Suppressor macrophage treated with lipopolysaccharide for 4 hours (primary cell): ENCODE measurements at regions not wholly inside any gene's neighbourhood (a gene's known extent, or its start where the extent isn't known, plus 50 kb on each side); places are given as distances from the start of the nearest gene placed in this dataset.
"Not testable (repeated sequence)": the region's sequence is repeated elsewhere in the genome, so short reads cannot be mapped to it uniquely, and the experiment has no call there.

Experiments
- DNase-seq: peaks from one replicate; pipeline ENCODE4 v3.0.0-alpha.2; 2020

GRCh38 chr13:90884066-90884465 lies 463.4 kb upstream of the MIR17HG start:
- DNase-seq = no peak

- DNase-seq = no peak
These were observed 457.3 kb upstream of the MIR17HG start for GRCh38 chr13:90889906-90890834.

GRCh38 chr13:90891329-90891728 lies 456.2 kb upstream of the MIR17HG start:
- no peak for DNase-seq

GRCh38 chr13:90893199-90893598 lies 454.3 kb upstream of the MIR17HG start:
- DNase-seq = not testable (repeated sequence)

GRCh38 chr13:90896002-90896401 lies 451.5 kb upstream of the MIR17HG start:
- no peak for DNase-seq

- DNase-seq = no peak
These were observed 448.7 kb upstream of the MIR17HG start for GRCh38 chr13:90898811-90899210.

- no peak for DNase-seq
These were observed 448.1 kb upstream of the MIR17HG start for GRCh38 chr13:90899416-90899815.

GRCh38 chr13:90902255-90902654 lies 445.2 kb upstream of the MIR17HG start:
- DNase-seq = no peak

GRCh38 chr13:90906554-90906953 lies 440.9 kb upstream of the MIR17HG start:
- no peak for DNase-seq

GRCh38 chr13:90908792-90909191 lies 438.7 kb upstream of the MIR17HG start:
- no peak for DNase-seq

- no peak for DNase-seq
These were observed 437.4 kb upstream of the MIR17HG start for GRCh38 chr13:90910018-90910639.

- DNase-seq = no peak
These were observed 435.2 kb upstream of the MIR17HG start for GRCh38 chr13:90912247-90912646.

- DNase-seq = no peak
These were observed 429.0 kb upstream of the MIR17HG start for GRCh38 chr13:90918536-90918935.

GRCh38 chr13:90919153-90919552 lies 428.3 kb upstream of the MIR17HG start:
- DNase-seq = no peak

- DNase-seq = no peak
These were observed 421.0 kb upstream of the MIR17HG start for GRCh38 chr13:90926459-90926858.

GRCh38 chr13:90928109-90928508 lies 419.4 kb upstream of the MIR17HG start:
- DNase-seq = no peak

GRCh38 chr13:90933097-90933826 lies 414.2 kb upstream of the MIR17HG start:
- DNase-seq = no peak

GRCh38 chr13:90934741-90935140 lies 412.7 kb upstream of the MIR17HG start:
- no peak for DNase-seq

- DNase-seq = no peak
These were observed 408.6 kb upstream of the MIR17HG start for GRCh38 chr13:90938848-90939247.

GRCh38 chr13:90943946-90944345 lies 403.5 kb upstream of the MIR17HG start:
- no peak for DNase-seq

GRCh38 chr13:90945146-90945545 lies 402.3 kb upstream of the MIR17HG start:
- DNase-seq = not testable (repeated sequence)

- DNase-seq = not testable (repeated sequence)
These were observed 401.4 kb upstream of the MIR17HG start for GRCh38 chr13:90946125-90946524.

- no peak for DNase-seq
These were observed 399.5 kb upstream of the MIR17HG start for GRCh38 chr13:90947976-90948375.

- no peak for DNase-seq
These were observed 397.3 kb upstream of the MIR17HG start for GRCh38 chr13:90950160-90950559.
